Hippocampal formation (tissue), 2 donors: ENCODE measurements at regions not wholly inside any gene's neighbourhood (a gene's known extent, or its start where the extent isn't known, plus 50 kb on each side); places are given as distances from the start of the nearest gene placed in this dataset.
"Not testable (repeated sequence)": the region's sequence is repeated elsewhere in the genome, so short reads cannot be mapped to it uniquely, and the experiment has no call there.

Experiments used
- DNase-seq, 2 donors: peaks; one replicate each; lab custom pipeline; 2025; lab: John Stamatoyannopoulos, UW

GRCh38 chr10:42367532-42368230 is 270.7 kb downstream of the ZNF33B start:
- peak; percentile 82 to 89 for DNase-seq

GRCh38 chr10:42351745-42352144 is 286.6 kb downstream of the ZNF33B start:
- no peak for DNase-seq

- DNase-seq, result not testable (repeated sequence)
These were observed 301.6 kb downstream of the ZNF33B start for GRCh38 chr10:42336593-42337337.

GRCh38 chr10:42335653-42336296 is 302.6 kb downstream of the ZNF33B start:
- not testable (repeated sequence) for DNase-seq

- no peak for DNase-seq
These were observed 334.0 kb downstream of the ZNF33B start for GRCh38 chr10:42304341-42304740.

- not testable (repeated sequence) for DNase-seq
These were observed 356.5 kb downstream of the ZNF33B start for GRCh38 chr10:42281896-42282295.

- DNase-seq, result not testable (repeated sequence)
These were observed 368.6 kb downstream of the ZNF33B start for GRCh38 chr10:42269788-42270187.

- DNase-seq, result not testable (repeated sequence)
These were observed 375.1 kb downstream of the ZNF33B start for GRCh38 chr10:42263259-42263658.

GRCh38 chr10:42243002-42243401 is 395.4 kb downstream of the ZNF33B start:
- DNase-seq, result not testable (repeated sequence)

GRCh38 chr10:42242135-42242805 is 396.1 kb downstream of the ZNF33B start:
- no peak for DNase-seq

- DNase-seq, result not testable (repeated sequence)
These were observed 402.0 kb downstream of the ZNF33B start for GRCh38 chr10:42236401-42236800.

GRCh38 chr10:42235736-42236135 is 402.6 kb downstream of the ZNF33B start:
- DNase-seq, result not testable (repeated sequence)

- not testable (repeated sequence) for DNase-seq
These were observed 403.1 kb downstream of the ZNF33B start for GRCh38 chr10:42235241-42235640.

GRCh38 chr10:42234506-42234905 is 403.9 kb downstream of the ZNF33B start:
- not testable (repeated sequence) for DNase-seq

GRCh38 chr10:42233461-42234206 is 404.7 kb downstream of the ZNF33B start:
- not testable (repeated sequence) for DNase-seq

GRCh38 chr10:42232955-42233354 is 405.4 kb downstream of the ZNF33B start:
- DNase-seq, result not testable (repeated sequence)

GRCh38 chr10:42230812-42231211 is 407.6 kb downstream of the ZNF33B start:
- DNase-seq, result not testable (repeated sequence)

GRCh38 chr10:42230115-42230514 is 408.3 kb downstream of the ZNF33B start:
- not testable (repeated sequence) for DNase-seq

- DNase-seq, result not testable (repeated sequence)
These were observed 410.5 kb downstream of the ZNF33B start for GRCh38 chr10:42227859-42228258.

- not testable (repeated sequence) for DNase-seq
These were observed 444.8 kb downstream of the ZNF33B start for GRCh38 chr10:42193588-42193987.

- DNase-seq, result not testable (repeated sequence)
These were observed 445.9 kb downstream of the ZNF33B start for GRCh38 chr10:42192450-42192849.
